Mesodermal cell (in vitro differentiated cells): ENCODE measurements at regions not wholly inside any gene's neighbourhood (a gene's known extent, or its start where the extent isn't known, plus 50 kb on each side); places are given as distances from the start of the nearest gene placed in this dataset.

Experiments
- H3K27ac ChIP-seq: 2 replicates; pipeline ENCODE4 v1.7.0; 2013; ENCODE audit warnings: mild to moderate bottlenecking, low read depth, low read length, moderate library complexity; ENCODE audit not compliant: severe bottlenecking
- H3K36me3 ChIP-seq: 2 replicates; pipeline ENCODE4 v1.7.1; 2013; ENCODE audit warnings: mild to moderate bottlenecking, low read length, moderate library complexity; ENCODE audit not compliant: control insufficient read depth, insufficient read depth
- H3K4me1 ChIP-seq: one replicate; pipeline ENCODE4 v1.7.1; 2013; ENCODE audit warnings: mild to moderate bottlenecking, low read length; ENCODE audit not compliant: insufficient read depth, control insufficient read depth, poor library complexity, severe bottlenecking
- H3K4me3 ChIP-seq: 2 replicates; pipeline ENCODE4 v1.7.0; 2013; ENCODE audit warnings: low read length, control low read depth, mild to moderate bottlenecking; ENCODE audit not compliant: insufficient read depth, poor library complexity, severe bottlenecking; ENCODE audit errors: extremely low read depth
- H3K9me3 ChIP-seq: 2 replicates; pipeline ENCODE4 v1.7.1; 2013; ENCODE audit warnings: mild to moderate bottlenecking, low read length, moderate library complexity; ENCODE audit not compliant: control insufficient read depth
- WGBS, 2 experiments: methylation state at CpG; one replicate each; pipeline ENCODE4 v1.1.5; 2013; ENCODE audit warnings: missing lambda C conversion rate in 2 of 2; ENCODE audit not compliant: insufficient coverage in 2 of 2; 5-methylcytosine and 5-hydroxymethylcytosine counted together

- H3K27ac ChIP-seq: no peak overlapping the region
- H3K9me3 ChIP-seq: no peaks in the 10 kb centered on the region
- no peak overlapping the region for H3K4me3 ChIP-seq
- peaks cover 16% of the 10 kb centered on the region for H3K4me1 ChIP-seq
- H3K36me3 ChIP-seq: no peaks in the 10 kb centered on the region
These were observed 132.9 kb upstream of the RND3 start for GRCh38 chr2:150620416-150620815.

DNA sequence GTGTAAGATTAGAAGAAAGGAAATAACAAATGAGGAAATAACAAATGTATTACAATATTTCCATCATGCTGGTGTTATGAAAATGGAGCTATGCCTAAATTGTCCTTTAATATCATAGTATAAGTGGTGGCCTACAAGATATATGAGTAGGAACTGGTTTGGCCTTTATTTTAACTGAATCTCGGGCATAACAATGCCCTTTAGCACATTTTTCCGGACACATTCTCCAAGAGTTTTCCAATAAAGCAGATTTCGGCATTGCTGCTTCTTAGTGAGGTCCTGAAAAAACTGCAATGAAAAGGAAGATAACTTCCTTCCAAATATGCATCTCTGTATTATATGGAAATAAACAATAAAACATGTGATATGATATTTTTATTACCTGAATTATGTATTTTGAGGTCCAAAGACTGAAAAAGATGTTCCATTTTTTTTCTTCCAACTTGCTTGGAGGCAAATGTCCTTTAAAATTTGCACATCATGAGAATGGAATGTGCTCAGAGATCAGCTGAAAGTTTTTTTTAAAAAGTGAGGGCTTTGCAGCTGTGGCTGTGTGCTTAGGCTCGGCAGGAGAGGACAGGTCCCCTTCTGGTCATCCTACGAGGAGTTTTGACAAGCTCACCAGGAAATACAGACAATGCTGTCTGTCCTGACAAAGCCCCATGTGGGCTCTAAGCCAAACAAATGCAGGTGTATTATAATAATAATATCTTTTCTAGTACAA is 132.3 kb upstream of the RND3 start:
- H3K27ac ChIP-seq: no peak overlapping the region
- peaks cover 16% of the 10 kb centered on the region for H3K4me1 ChIP-seq
- WGBS, 2 experiments: 73% methylated on average over 3 of the region's 5 CpGs; no CpG with 5 or more reads in 1 of the 2 experiments

DNA sequence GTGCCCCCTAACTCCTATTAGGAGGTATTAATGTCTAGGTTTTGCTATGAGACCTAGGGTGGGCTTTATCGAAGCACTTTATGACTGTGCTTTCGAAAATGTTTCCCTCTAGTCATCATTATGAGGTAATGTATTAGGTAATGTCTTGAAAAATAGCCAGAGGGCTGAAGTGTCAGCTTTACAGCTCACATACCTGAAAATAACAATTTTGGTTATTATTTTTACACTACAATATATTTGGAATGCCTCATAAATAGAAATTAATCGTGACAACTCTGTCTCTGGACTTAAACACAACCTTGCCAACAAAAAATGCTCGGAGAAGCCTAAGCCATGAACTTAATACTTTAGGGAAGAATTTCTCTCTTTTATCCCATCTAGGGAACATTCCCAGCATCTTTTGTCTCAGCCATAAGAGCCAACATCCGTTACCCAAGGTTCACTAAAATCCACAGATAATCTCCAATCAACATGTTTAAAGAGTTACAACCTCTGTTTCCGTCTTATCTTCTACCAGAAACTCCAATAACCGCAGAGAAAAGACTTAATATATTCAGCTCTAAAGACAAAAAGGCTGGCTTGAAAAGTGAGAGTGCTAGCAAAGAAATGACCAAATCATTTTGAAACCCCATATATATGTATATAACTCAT is 130.9 kb upstream of the RND3 start:
- Histone ChIP-seq H3K27ac (no peak overlapping the region), H3K9me3 (no peaks in the 10 kb centered on the region), H3K4me1 (peaks cover 16% of the 10 kb centered on the region), H3K36me3 (no peaks in the 10 kb centered on the region), H3K4me3 (no peak overlapping the region)
- WGBS, 2 experiments: 90 to 100% methylated on average over 2 to 5 of the region's 7 CpGs

More for the DNA sequence above, 132.3 kb upstream of the RND3 start:
- Histone ChIP-seq H3K4me3 (no peak overlapping the region), H3K36me3 (no peaks in the 10 kb centered on the region), H3K9me3 (no peaks in the 10 kb centered on the region)

GRCh38 chr2:150617351-150617978 is 130.0 kb upstream of the RND3 start:
- no peaks in the 10 kb centered on the region for H3K9me3 ChIP-seq
- peaks cover 21% of the 10 kb centered on the region for H3K4me1 ChIP-seq
- H3K27ac ChIP-seq: no peak overlapping the region
- WGBS, 2 experiments: 85 to 93% methylated on average over 2 to 6 of the region's 6 CpGs
- H3K36me3 ChIP-seq: no peaks in the 10 kb centered on the region
- no peak overlapping the region for H3K4me3 ChIP-seq

- H3K9me3 ChIP-seq: no peaks in the 10 kb centered on the region
- 90 to 92% methylated on average over 4 of the region's 7 CpGs for WGBS, 2 experiments
- no peaks in the 10 kb centered on the region for H3K36me3 ChIP-seq
- H3K4me3 ChIP-seq: no peak overlapping the region
- H3K27ac ChIP-seq: no peak overlapping the region
- peaks cover 10% of the 10 kb centered on the region for H3K4me1 ChIP-seq
These were observed 125.7 kb upstream of the RND3 start for GRCh38 chr2:150612957-150613710.

DNA sequence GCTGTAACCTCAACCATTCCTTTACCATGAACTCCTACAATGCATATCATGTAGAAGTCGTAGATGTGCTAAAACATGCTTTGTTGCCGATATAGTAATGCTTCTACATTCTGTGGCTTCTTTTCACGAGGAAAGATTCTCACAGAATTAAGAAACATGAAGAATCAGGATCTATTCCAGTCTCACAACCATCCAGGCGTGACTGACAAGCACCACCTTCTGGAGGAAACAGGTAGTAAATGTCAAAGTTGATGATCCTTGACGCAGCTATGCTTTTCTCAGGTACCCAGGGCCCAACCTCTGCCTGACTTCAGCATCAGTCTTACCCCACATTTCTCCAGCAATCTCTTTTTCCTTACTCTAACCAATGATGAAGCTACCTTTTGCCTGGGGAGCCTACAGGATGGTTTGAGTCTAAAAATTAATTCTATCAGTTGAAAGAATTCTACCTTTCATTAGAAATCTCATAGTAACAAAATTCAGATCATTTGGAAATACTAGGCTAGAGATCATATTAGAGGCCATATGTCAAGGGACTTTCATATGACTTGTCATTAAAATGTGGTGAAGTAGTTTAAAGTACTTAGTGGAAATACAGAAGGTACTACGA is 123.3 kb upstream of the RND3 start:
- no peak overlapping the region for H3K27ac ChIP-seq
- no peaks in the 10 kb centered on the region for H3K36me3 ChIP-seq
- WGBS, 2 experiments: 30 to 40% methylated on average over 2 to 5 of the region's 6 CpGs

GRCh38 chr2:150609831-150610582 is 122.5 kb upstream of the RND3 start:
- Histone ChIP-seq H3K4me3 (no peak overlapping the region), H3K4me1 (peaks cover 10% of the 10 kb centered on the region), H3K27ac (no peak overlapping the region), H3K9me3 (no peaks in the 10 kb centered on the region), H3K36me3 (no peaks in the 10 kb centered on the region)
- 100% methylated on average over 1 of the region's 4 CpGs for WGBS, 2 experiments

More for the DNA sequence above, 123.3 kb upstream of the RND3 start:
- Histone ChIP-seq H3K9me3 (no peaks in the 10 kb centered on the region), H3K4me3 (no peak overlapping the region), H3K4me1 (peaks cover 10% of the 10 kb centered on the region)

GRCh38 chr2:150608341-150608740 is 120.9 kb upstream of the RND3 start:
- Histone ChIP-seq H3K27ac (no peak overlapping the region), H3K4me1 (peaks cover 5% of the 10 kb centered on the region), H3K4me3 (no peak overlapping the region), H3K36me3 (no peaks in the 10 kb centered on the region), H3K9me3 (no peaks in the 10 kb centered on the region)
- WGBS, 2 experiments: 88 to 100% methylated on average over 1 of the region's 1 CpG

DNA sequence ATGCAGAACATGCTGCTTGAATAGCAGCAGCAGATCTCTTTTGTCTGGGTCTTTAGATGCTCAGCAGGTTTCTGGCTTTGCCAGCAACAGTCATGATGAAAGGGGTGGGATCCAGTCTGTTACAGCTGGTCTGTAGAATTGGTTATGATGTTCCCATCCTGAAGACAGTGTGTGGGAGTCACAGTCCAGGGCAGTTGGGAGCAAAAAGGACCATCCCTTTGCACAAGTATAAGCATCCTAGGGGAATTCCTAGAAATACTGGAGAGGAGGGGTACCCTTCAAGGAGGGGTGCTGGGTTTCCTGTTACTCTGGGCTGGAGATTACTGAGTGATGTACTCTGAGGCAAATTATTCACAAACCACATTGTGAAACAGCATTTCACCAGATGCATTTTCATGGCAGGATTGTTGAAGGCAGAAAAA is 119.9 kb upstream of the RND3 start:
- Histone ChIP-seq H3K36me3 (no peaks in the 10 kb centered on the region), H3K4me1 (no peaks in the 10 kb centered on the region), H3K27ac (no peak overlapping the region), H3K4me3 (no peak overlapping the region), H3K9me3 (no peaks in the 10 kb centered on the region)
